HEK293T (cell line): ENCODE measurements at regions not wholly inside any gene's neighbourhood (a gene's known extent, or its start where the extent isn't known, plus 50 kb on each side); places are given as distances from the start of the nearest gene placed in this dataset.

Source experiments
- CTCF ChIA-PET: fragments of 350-600 bp; formaldehyde crosslinking; extraction: SDS; loops from one replicate; lab custom pipeline; 2021; ENCODE audit warnings: antibody characterized with exemption, inconsistent platforms; lab: Yijun Ruan, JAX
- POLR2A ChIA-PET: fragments of 350-600 bp; formaldehyde crosslinking; extraction: SDS; loops from one replicate; lab custom pipeline; 2020; ENCODE audit warnings: antibody characterized with exemption, inconsistent platforms; lab: Yijun Ruan, JAX
- DNase-seq: peaks from one replicate; pipeline ENCODE4 v3.0.0; 2012; ENCODE audit warnings: mixed read lengths; ENCODE audit errors: extremely low spot score
- ARNT ChIP-seq: fragments of 450-650 bp; IDR thresholded peaks from 2 replicates; pipeline ENCODE4 v1.6.1; 2017; ENCODE audit warnings: mild to moderate bottlenecking
- BHLHE40 ChIP-seq: fragments of 450-650 bp; IDR thresholded peaks from 2 replicates; pipeline ENCODE4 v1.6.1; 2016; ENCODE audit warnings: mild to moderate bottlenecking, moderate library complexity, borderline replicate concordance
- CTBP1 ChIP-seq: fragments of 450-650 bp; IDR thresholded peaks from 2 replicates; pipeline ENCODE4 v1.6.1; 2016; ENCODE audit warnings: borderline replicate concordance
- ELF4 ChIP-seq: fragments of 450-650 bp; IDR thresholded peaks from 2 replicates; pipeline ENCODE4 v1.6.1; 2017; ENCODE audit warnings: antibody characterized with exemption
- FOXA1 ChIP-seq: fragments of 450-650 bp; IDR thresholded peaks from 2 replicates; pipeline ENCODE4 v1.6.1; 2016; ENCODE audit warnings: mild to moderate bottlenecking
- FOXK2 ChIP-seq: fragments of 450-650 bp; IDR thresholded peaks from 2 replicates; pipeline ENCODE4 v1.6.1; 2016; ENCODE audit warnings: mild to moderate bottlenecking
- FOXM1 ChIP-seq: fragments of 450-650 bp; IDR thresholded peaks from 2 replicates; pipeline ENCODE4 v1.6.1; 2017; ENCODE audit warnings: mild to moderate bottlenecking, borderline replicate concordance
- HDGF ChIP-seq: fragments of 450-650 bp; IDR thresholded peaks from 2 replicates; pipeline ENCODE4 v1.6.1; 2017; ENCODE audit warnings: antibody characterized with exemption, borderline replicate concordance
- L3MBTL2 ChIP-seq: fragments of 450-650 bp; conservative IDR thresholded peaks from 2 replicates; pipeline ENCODE4 v1.6.1; 2016; ENCODE audit warnings: mild to moderate bottlenecking
- LEF1 ChIP-seq: fragments of 450-650 bp; IDR thresholded peaks from 2 replicates; pipeline ENCODE4 v1.6.1; 2017; ENCODE audit warnings: mild to moderate bottlenecking, borderline replicate concordance
- NFRKB ChIP-seq: fragments of 450-650 bp; IDR thresholded peaks from 2 replicates; pipeline ENCODE4 v1.6.1; 2016; ENCODE audit warnings: mild to moderate bottlenecking, moderate library complexity
- PKNOX1 ChIP-seq: fragments of 450-650 bp; IDR thresholded peaks from 2 replicates; pipeline ENCODE4 v1.6.1; 2016
- SP1 ChIP-seq: fragments of 450-650 bp; IDR thresholded peaks from 2 replicates; pipeline ENCODE4 v1.6.1; 2017
- SUZ12 ChIP-seq: fragments of 450-650 bp; IDR thresholded peaks from 2 replicates; pipeline ENCODE4 v1.6.1; 2016; ENCODE audit warnings: mild to moderate bottlenecking
- TARDBP ChIP-seq: fragments of 450-650 bp; IDR thresholded peaks from 2 replicates; pipeline ENCODE4 v1.6.1; 2016
- ZNF384 ChIP-seq: fragments of 450-650 bp; IDR thresholded peaks from 2 replicates; pipeline ENCODE4 v1.6.1; 2016

- POLR2A ChIA-PET, result no interaction called here
- CTCF ChIA-PET, result no interaction called here
Observed at GRCh38 chr9:2524601-2525000, 97.0 kb upstream of the VLDLR start.

GRCh38 chr9:2525147-2525546 lies 96.4 kb upstream of the VLDLR start:
- ChIA-PET POLR2A (no interaction called here), CTCF (no interaction called here)
- DNase-seq, result no peak
- TF ChIP-seq HDGF, result no peak
- TF ChIP-seq TARDBP, result no peak
- no peak for TF ChIP-seq BHLHE40
- no peak for TF ChIP-seq SUZ12
- no peak for TF ChIP-seq ELF4
- no peak for TF ChIP-seq ZNF384
- TF ChIP-seq PKNOX1, result no peak
- no peak for TF ChIP-seq L3MBTL2
- no peak for TF ChIP-seq SP1
- no peak for TF ChIP-seq NFRKB
- no peak for TF ChIP-seq FOXM1
- TF ChIP-seq FOXK2, result no peak
- TF ChIP-seq ARNT, result no peak
- no peak for TF ChIP-seq FOXA1
- no peak for TF ChIP-seq CTBP1

More at GRCh38 chr9:2524601-2525000, 97.0 kb upstream of the VLDLR start:
- no peak for DNase-seq
- TF ChIP-seq BHLHE40, result no peak
- no peak for TF ChIP-seq CTBP1
- TF ChIP-seq ELF4, result no peak
- TF ChIP-seq SUZ12, result no peak
- TF ChIP-seq PKNOX1, result no peak
- TF ChIP-seq TARDBP, result no peak
- no peak for TF ChIP-seq HDGF
- no peak for TF ChIP-seq ZNF384
- TF ChIP-seq FOXK2, result no peak
- TF ChIP-seq FOXA1, result no peak
- no peak for TF ChIP-seq NFRKB
- TF ChIP-seq SP1, result no peak
- TF ChIP-seq LEF1, result no peak

- POLR2A ChIA-PET, result no interaction called here
Observed at GRCh38 chr9:2526071-2526828, 95.3 kb upstream of the VLDLR start.

GRCh38 chr9:2531481-2531880 lies 90.1 kb upstream of the VLDLR start:
- TF ChIP-seq FOXK2 (no peak), ZNF384 (no peak), SP1 (no peak), NFRKB (no peak), L3MBTL2 (no peak), LEF1 (no peak), SUZ12 (no peak), CTBP1 (no peak), ELF4 (no peak), BHLHE40 (no peak), HDGF (no peak), FOXM1 (no peak), TARDBP (no peak), FOXA1 (no peak), PKNOX1 (no peak), ARNT (no peak)
- DNase-seq, result no peak
- ChIA-PET CTCF (no interaction called here), POLR2A (no interaction called here)

More at GRCh38 chr9:2526071-2526828, 95.3 kb upstream of the VLDLR start:
- DNase-seq, result no peak
- CTCF ChIA-PET, result no interaction called here
- TF ChIP-seq TARDBP (no peak), SP1 (no peak), L3MBTL2 (no peak), FOXA1 (no peak), ZNF384 (no peak), ELF4 (no peak), SUZ12 (no peak), LEF1 (no peak), HDGF (no peak), FOXK2 (no peak), BHLHE40 (no peak), CTBP1 (no peak), NFRKB (no peak), PKNOX1 (no peak)

- no peak for DNase-seq
- CTCF ChIA-PET, result no interaction called here
- POLR2A ChIA-PET, result no interaction called here
- no peak for TF ChIP-seq NFRKB
- TF ChIP-seq ZNF384, result no peak
- TF ChIP-seq FOXA1, result no peak
- no peak for TF ChIP-seq LEF1
- no peak for TF ChIP-seq HDGF
- TF ChIP-seq FOXM1, result no peak
- TF ChIP-seq CTBP1, result no peak
- no peak for TF ChIP-seq SP1
- no peak for TF ChIP-seq ELF4
- no peak for TF ChIP-seq FOXK2
- no peak for TF ChIP-seq TARDBP
- no peak for TF ChIP-seq ARNT
- no peak for TF ChIP-seq L3MBTL2
- TF ChIP-seq SUZ12, result no peak
- TF ChIP-seq BHLHE40, result no peak
- TF ChIP-seq PKNOX1, result no peak
Observed at GRCh38 chr9:2536511-2536910, 85.1 kb upstream of the VLDLR start.
